Spleen (tissue), 11 donors: ENCODE measurements at regions not wholly inside any gene's neighbourhood (a gene's known extent, or its start where the extent isn't known, plus 50 kb on each side); places are given as distances from the start of the nearest gene placed in this dataset.

Experiments
- DNase-seq: peaks from one replicate; pipeline ENCODE4 v3.0.0-alpha.2; 2020
- H3K27ac ChIP-seq, 8 donors: fragments of 200-600 bp; sonication (generic) in 7 of 8; 1 replicate in 4 of 8; 2 replicates in 4 of 8; pipeline versions ENCODE4 v1.5.0 to v1.8.0; 2016 to 2021; ENCODE audit warnings: inconsistent platforms in 4 of 8, mild to moderate bottlenecking in 4 of 8, moderate library complexity in 1 of 8
- H3K27me3 ChIP-seq, 7 donors: fragments of 200-600 bp; sonication (generic) in 6 of 7; replicated peaks in 1 of 7; 1 replicate in 4 of 7; 2 replicates in 3 of 7; pipeline versions ENCODE4 v1.5.0 to v1.8.0; 2016 to 2021; ENCODE audit warnings: inconsistent platforms in 3 of 7, mild to moderate bottlenecking in 1 of 7
- H3K36me3 ChIP-seq, 6 donors: fragments of 200-600 bp; sonication (generic) in 5 of 6; 1 replicate in 4 of 6; 2 replicates in 2 of 6; pipeline versions ENCODE4 v1.5.0 to v1.8.0; 2016 to 2021; ENCODE audit warnings: inconsistent platforms in 2 of 6
- H3K4me1 ChIP-seq, 6 donors: fragments of 200-600 bp; sonication (generic) in 5 of 6; 1 replicate in 3 of 6; 2 replicates in 3 of 6; pipeline versions ENCODE4 v1.5.0 to v1.8.0; 2016 to 2021; ENCODE audit warnings: inconsistent platforms in 3 of 6
- H3K4me3 ChIP-seq, 8 donors: fragments of 200-600 bp; sonication (generic) in 7 of 8; 1 replicate in 4 of 8; 2 replicates in 4 of 8; pipeline versions ENCODE4 v1.5.0 to v1.8.0; 2016 to 2021; ENCODE audit warnings: inconsistent platforms in 4 of 8, mild to moderate bottlenecking in 4 of 8, moderate library complexity in 2 of 8
- H3K9me3 ChIP-seq, 8 donors: fragments of 200-600 bp; sonication (generic) in 7 of 8; 1 replicate in 4 of 8; 2 replicates in 4 of 8; pipeline versions ENCODE4 v1.5.0 to v1.8.0; 2016 to 2021; ENCODE audit warnings: inconsistent platforms in 4 of 8
- POLR2A ChIP-seq, 3 donors: fragments of 450-650 bp; IDR thresholded peaks; one replicate each; pipeline ENCODE4 v1.5.1; 2017; ENCODE audit warnings: antibody characterized with exemption in 3 of 3, mild to moderate bottlenecking in 1 of 3
- POLR2AphosphoS5 ChIP-seq, 3 donors: sonication (generic); formaldehyde crosslinking; IDR thresholded peaks; one replicate each; pipeline ENCODE4 v1.5.1; 2017; ENCODE audit warnings: antibody characterized with exemption in 3 of 3
- WGBS, 5 donors: extraction: QIAGEN DNeasy Blood & Tissue Kit in 3 of 5; methylation state at CpG; one replicate each; pipeline versions ENCODE4 v1.1.5 to v1.1.7; 2013 to 2018; 5-methylcytosine and 5-hydroxymethylcytosine counted together
- intact Hi-C: fragments of 100-400 bp; cut with DNase I; formaldehyde crosslinking; loops from one replicate; pipeline ENCODE4 v1.15.0; 2023; ENCODE audit warnings: low total_unique reads
- TF ChIP-seq, protein P1 (sequence below), 11 experiments: fragments of 200-600 bp in 7 of 11; fragments of 450-650 bp in 4 of 11; sonication (generic) in 4 of 11; IDR thresholded peaks in 8 of 11; conservative IDR thresholded peaks in 3 of 11; 1 replicate in 7 of 11; 2 replicates in 4 of 11; pipeline versions ENCODE4 v1.4.0 to v1.8.0; 2016 to 2021; ENCODE audit warnings: antibody characterized with exemption in 11 of 11, inconsistent platforms in 4 of 11, mild to moderate bottlenecking in 1 of 11
- donor health status: healthy with polysubstance abuse.
- donor health status: DM: no; HTN: no; CAD: no; lungs with moderate emphysema.
- donor health status: DM: no; HTN: no; CAD: no.
- donor health status: Bipolar disorder and iron deficiency.
- donor health status: healthy.
- donor health status: DM: no; HTN: no; CAD: no.
- donor health status: DM: yes; HTN: yes; CAD: no.

GRCh38 chr14:96663491-96664067, 133.6 kb upstream of the VRK1 start:
- Histone ChIP-seq H3K9me3 (no peaks in the 10 kb centered on the region), H3K27ac (no peak overlapping the region), H3K36me3 (no peaks in the 10 kb centered on the region), H3K4me3 (no peak overlapping the region), H3K27me3 (peaks cover 0 to 21% (median 0%) of the 10 kb centered on the region in 7 donors), H3K4me1 (no peaks in the 10 kb centered on the region)
- TF ChIP-seq POLR2AphosphoS5 (IDR thresholded peaks at IDR 0.05) (no peak), POLR2A (IDR thresholded peaks at IDR 0.05) (no peak)
- TF ChIP-seq, protein P1, sequence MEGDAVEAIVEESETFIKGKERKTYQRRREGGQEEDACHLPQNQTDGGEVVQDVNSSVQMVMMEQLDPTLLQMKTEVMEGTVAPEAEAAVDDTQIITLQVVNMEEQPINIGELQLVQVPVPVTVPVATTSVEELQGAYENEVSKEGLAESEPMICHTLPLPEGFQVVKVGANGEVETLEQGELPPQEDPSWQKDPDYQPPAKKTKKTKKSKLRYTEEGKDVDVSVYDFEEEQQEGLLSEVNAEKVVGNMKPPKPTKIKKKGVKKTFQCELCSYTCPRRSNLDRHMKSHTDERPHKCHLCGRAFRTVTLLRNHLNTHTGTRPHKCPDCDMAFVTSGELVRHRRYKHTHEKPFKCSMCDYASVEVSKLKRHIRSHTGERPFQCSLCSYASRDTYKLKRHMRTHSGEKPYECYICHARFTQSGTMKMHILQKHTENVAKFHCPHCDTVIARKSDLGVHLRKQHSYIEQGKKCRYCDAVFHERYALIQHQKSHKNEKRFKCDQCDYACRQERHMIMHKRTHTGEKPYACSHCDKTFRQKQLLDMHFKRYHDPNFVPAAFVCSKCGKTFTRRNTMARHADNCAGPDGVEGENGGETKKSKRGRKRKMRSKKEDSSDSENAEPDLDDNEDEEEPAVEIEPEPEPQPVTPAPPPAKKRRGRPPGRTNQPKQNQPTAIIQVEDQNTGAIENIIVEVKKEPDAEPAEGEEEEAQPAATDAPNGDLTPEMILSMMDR (IDR thresholded peaks at IDR 0.05 in 8 of 11, conservative IDR thresholded peaks at IDR 0.05 in 3 of 11), result no peak
- no peak for DNase-seq
- 80 to 94% (median 80%) methylated on average over 10 of the region's 10 CpGs for WGBS, 5 donors
- intact Hi-C loops, result no loop called here

DNA sequence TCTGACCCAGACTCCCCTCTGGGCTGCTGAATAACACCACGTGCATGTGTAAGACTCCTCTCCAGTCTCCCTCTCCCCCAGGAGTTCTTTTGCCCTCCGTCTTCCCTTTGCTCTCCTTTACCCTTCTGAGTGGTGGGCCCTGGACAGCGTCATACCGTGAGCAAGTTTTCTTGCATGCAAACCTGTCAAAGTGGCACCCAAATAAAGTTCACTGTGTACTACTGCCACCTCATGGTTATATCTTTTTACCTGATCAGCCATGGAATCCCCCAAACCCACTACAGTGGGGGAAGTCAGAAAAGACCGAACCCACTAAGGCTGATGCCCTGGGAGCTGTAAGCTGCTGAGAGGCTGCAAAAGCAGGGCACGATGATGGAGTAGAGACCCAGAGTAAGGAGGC, 131.1 kb upstream of the VRK1 start:
- no peaks in the 10 kb centered on the region for H3K36me3 ChIP-seq
- WGBS, 5 donors, result 69 to 81% (median 72%) methylated on average over 6 of the region's 6 CpGs
- no peak overlapping the region for H3K27ac ChIP-seq
- H3K9me3 ChIP-seq, result no peaks in the 10 kb centered on the region
- H3K4me1 ChIP-seq, result no peaks in the 10 kb centered on the region
- peaks cover 0 to 14% (median 0%) of the 10 kb centered on the region in 7 donors for H3K27me3 ChIP-seq
- no peak for DNase-seq
- no peak overlapping the region for H3K4me3 ChIP-seq
- intact Hi-C loops, result no loop called here
- TF ChIP-seq POLR2AphosphoS5 (IDR thresholded peaks at IDR 0.05) (no peak), POLR2A (IDR thresholded peaks at IDR 0.05) (no peak)
- TF ChIP-seq, protein P1 (IDR thresholded peaks at IDR 0.05 in 8 of 11, conservative IDR thresholded peaks at IDR 0.05 in 3 of 11), result no peak

GRCh38 chr14:96670391-96670790, 126.8 kb upstream of the VRK1 start:
- H3K27ac ChIP-seq, result no peak overlapping the region
- H3K36me3 ChIP-seq, result no peaks in the 10 kb centered on the region
- DNase-seq, result no peak
- WGBS, 5 donors, result 77 to 92% (median 81%) methylated on average over 2 of the region's 2 CpGs
- H3K4me1 ChIP-seq, result no peaks in the 10 kb centered on the region
- H3K9me3 ChIP-seq, result no peaks in the 10 kb centered on the region
- no peak overlapping the region for H3K4me3 ChIP-seq
- intact Hi-C loops, result no loop called here
- TF ChIP-seq, protein P1 (IDR thresholded peaks at IDR 0.05 in 8 of 11, conservative IDR thresholded peaks at IDR 0.05 in 3 of 11), result no peak
- TF ChIP-seq POLR2A (IDR thresholded peaks at IDR 0.05), result no peak
- TF ChIP-seq POLR2AphosphoS5 (IDR thresholded peaks at IDR 0.05), result no peak
- peaks cover 0 to 14% (median 0%) of the 10 kb centered on the region in 7 donors for H3K27me3 ChIP-seq

DNA sequence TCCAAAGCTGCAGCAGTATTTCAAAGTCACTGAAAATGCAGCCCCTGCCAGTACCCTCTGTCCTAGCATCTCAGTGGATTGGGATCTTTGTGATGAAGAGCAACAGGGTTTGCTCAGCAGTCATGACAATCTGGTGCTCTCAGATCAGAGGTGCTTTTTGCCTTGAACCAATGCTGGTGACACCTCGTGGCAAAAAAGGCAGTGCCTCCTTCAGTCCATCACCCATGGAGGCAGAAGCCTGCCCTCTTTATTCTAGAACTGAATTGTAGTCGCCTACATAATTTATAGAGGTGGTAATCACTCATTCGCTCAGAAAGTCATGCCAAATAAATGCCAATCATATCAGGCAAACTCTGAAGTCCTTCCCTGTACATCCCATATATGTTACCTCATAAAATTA, 126.0 kb upstream of the VRK1 start:
- no peaks in the 10 kb centered on the region for H3K36me3 ChIP-seq
- intact Hi-C loops, result no loop called here
- no peak overlapping the region for H3K27ac ChIP-seq
- TF ChIP-seq, protein P1 (IDR thresholded peaks at IDR 0.05 in 8 of 11, conservative IDR thresholded peaks at IDR 0.05 in 3 of 11), result no peak
- TF ChIP-seq POLR2AphosphoS5 (IDR thresholded peaks at IDR 0.05), result no peak
- no peak for TF ChIP-seq POLR2A (IDR thresholded peaks at IDR 0.05)
- DNase-seq, result no peak
- H3K4me3 ChIP-seq, result no peak overlapping the region
- peaks cover 0 to 18% (median 0%) of the 10 kb centered on the region in 7 donors for H3K27me3 ChIP-seq
- H3K4me1 ChIP-seq, result no peaks in the 10 kb centered on the region
- WGBS, 5 donors, result 65 to 76% (median 68%) methylated on average over 3 of the region's 3 CpGs
- H3K9me3 ChIP-seq, result no peaks in the 10 kb centered on the region
